ENCODE measurements at regions not wholly inside any gene's neighbourhood (a gene's known extent, or its start where the extent isn't known, plus 50 kb on each side); places are given as distances from the start of the nearest gene placed in this dataset.

DNA sequence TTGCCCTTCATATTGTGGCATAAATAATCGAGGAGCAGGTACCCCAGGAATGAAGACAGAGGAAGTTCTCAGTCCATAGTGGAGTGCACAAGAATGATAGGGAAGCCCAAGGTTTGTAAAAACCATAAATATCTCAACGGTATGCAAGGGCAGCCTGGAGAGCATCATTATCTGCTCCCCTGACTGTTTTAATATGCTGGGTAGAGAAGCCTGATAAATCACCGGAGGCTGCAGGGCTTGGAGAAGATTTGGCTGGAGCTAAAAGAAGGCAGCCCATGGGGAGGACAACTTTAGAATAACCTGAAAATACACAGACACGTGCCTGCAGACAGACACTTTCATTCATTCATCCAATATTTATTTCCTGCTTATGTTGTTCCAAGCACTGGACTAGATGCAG, 205.2 kb upstream of the RPL38 start:
- TF ChIP-seq, protein P1, sequence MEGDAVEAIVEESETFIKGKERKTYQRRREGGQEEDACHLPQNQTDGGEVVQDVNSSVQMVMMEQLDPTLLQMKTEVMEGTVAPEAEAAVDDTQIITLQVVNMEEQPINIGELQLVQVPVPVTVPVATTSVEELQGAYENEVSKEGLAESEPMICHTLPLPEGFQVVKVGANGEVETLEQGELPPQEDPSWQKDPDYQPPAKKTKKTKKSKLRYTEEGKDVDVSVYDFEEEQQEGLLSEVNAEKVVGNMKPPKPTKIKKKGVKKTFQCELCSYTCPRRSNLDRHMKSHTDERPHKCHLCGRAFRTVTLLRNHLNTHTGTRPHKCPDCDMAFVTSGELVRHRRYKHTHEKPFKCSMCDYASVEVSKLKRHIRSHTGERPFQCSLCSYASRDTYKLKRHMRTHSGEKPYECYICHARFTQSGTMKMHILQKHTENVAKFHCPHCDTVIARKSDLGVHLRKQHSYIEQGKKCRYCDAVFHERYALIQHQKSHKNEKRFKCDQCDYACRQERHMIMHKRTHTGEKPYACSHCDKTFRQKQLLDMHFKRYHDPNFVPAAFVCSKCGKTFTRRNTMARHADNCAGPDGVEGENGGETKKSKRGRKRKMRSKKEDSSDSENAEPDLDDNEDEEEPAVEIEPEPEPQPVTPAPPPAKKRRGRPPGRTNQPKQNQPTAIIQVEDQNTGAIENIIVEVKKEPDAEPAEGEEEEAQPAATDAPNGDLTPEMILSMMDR (IDR thresholded peaks at IDR 0.05 in 2 of 3, conservative IDR thresholded peaks at IDR 0.05 in 1 of 3; ENCODE audit: borderline replicate concordance in 1 of 3, insufficient read depth in 1 of 3, low read depth in 2 of 3, low read length in 2 of 3) = no peak
- TF ChIP-seq RAD21 (IDR thresholded peaks at IDR 0.05; ENCODE audit: low read depth) (no peak), EZH2phosphoT487 (IDR thresholded peaks at IDR 0.05; ENCODE audit: borderline replicate concordance) (no peak), CBX3 (IDR thresholded peaks at IDR 0.05; ENCODE audit: low read depth) (no peak), SRF (IDR thresholded peaks at IDR 0.05; ENCODE audit: low read depth) (no peak), CEBPB (IDR thresholded peaks at IDR 0.05; ENCODE audit: low read depth) (no peak), FOSL1 (IDR thresholded peaks at IDR 0.05; ENCODE audit: low read depth) (no peak), POLR2A (IDR thresholded peaks at IDR 0.05; ENCODE audit: borderline replicate concordance, extremely low read depth, insufficient read depth, insufficient read length) (no peak), JUND (IDR thresholded peaks at IDR 0.05) (no peak), ZNF274 (IDR thresholded peaks at IDR 0.05; ENCODE audit: low read depth, low read length) (no peak)
- TF ChIP-seq, protein P2, sequence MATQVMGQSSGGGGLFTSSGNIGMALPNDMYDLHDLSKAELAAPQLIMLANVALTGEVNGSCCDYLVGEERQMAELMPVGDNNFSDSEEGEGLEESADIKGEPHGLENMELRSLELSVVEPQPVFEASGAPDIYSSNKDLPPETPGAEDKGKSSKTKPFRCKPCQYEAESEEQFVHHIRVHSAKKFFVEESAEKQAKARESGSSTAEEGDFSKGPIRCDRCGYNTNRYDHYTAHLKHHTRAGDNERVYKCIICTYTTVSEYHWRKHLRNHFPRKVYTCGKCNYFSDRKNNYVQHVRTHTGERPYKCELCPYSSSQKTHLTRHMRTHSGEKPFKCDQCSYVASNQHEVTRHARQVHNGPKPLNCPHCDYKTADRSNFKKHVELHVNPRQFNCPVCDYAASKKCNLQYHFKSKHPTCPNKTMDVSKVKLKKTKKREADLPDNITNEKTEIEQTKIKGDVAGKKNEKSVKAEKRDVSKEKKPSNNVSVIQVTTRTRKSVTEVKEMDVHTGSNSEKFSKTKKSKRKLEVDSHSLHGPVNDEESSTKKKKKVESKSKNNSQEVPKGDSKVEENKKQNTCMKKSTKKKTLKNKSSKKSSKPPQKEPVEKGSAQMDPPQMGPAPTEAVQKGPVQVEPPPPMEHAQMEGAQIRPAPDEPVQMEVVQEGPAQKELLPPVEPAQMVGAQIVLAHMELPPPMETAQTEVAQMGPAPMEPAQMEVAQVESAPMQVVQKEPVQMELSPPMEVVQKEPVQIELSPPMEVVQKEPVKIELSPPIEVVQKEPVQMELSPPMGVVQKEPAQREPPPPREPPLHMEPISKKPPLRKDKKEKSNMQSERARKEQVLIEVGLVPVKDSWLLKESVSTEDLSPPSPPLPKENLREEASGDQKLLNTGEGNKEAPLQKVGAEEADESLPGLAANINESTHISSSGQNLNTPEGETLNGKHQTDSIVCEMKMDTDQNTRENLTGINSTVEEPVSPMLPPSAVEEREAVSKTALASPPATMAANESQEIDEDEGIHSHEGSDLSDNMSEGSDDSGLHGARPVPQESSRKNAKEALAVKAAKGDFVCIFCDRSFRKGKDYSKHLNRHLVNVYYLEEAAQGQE (IDR thresholded peaks at IDR 0.05; ENCODE audit: low read depth) = no peak
- H3K9ac ChIP-seq (ENCODE audit: low read length) = no peak overlapping the region
- H4K20me1 ChIP-seq (ENCODE audit: insufficient read depth) = no peaks in the 10 kb centered on the region
- peaks cover 5% of the 10 kb centered on the region; the same call in 1 of the 2 replicates for H3K27me3 ChIP-seq (ENCODE audit: insufficient read depth, low read length)
- BruUV-seq (replicated peaks) = no TSS peak
- H3K9me2 ChIP-seq (ENCODE audit: insufficient read depth) = no peaks in the 10 kb centered on the region
- H2AFZ ChIP-seq (ENCODE audit: low read depth, low read length, poor library complexity, severe bottlenecking) = no peak overlapping the region
- CTCF ChIA-PET = interaction anchor here (0.6 to 2.0 kb wide), 13 partner anchors 10 to 569 kb away, joined by 3 to 10 read pairs (median 5); no protein-coding TSS in a partner anchor
- DNase-seq (ENCODE audit: low read depth, low spot score) (no peak), ATAC-seq (peak; percentile 10; the same call in 1 of the 2 replicates)
- no peaks in the 10 kb centered on the region for H3K36me3 ChIP-seq (ENCODE audit: control insufficient read depth in 1 of 2, insufficient read depth in 2 of 2, low read length in 2 of 2)
- H3K27ac ChIP-seq (ENCODE audit: low read depth, low read length) = no peak overlapping the region
- no peak overlapping the region for H3K4me2 ChIP-seq (ENCODE audit: low read length)
- no peaks in the 10 kb centered on the region for H3K9me3 ChIP-seq (ENCODE audit: control insufficient read depth in 1 of 2, insufficient read depth in 1 of 2, low read depth in 1 of 2, low read length in 2 of 2)
- H3K79me2 ChIP-seq (ENCODE audit: insufficient read depth, low read length) = no peaks in the 10 kb centered on the region
- intact Hi-C loops (cut with micrococcal nuclease) = loop anchor here (1.0 to 10.0 kb wide), 4 partner anchors 178 to 569 kb away; no protein-coding TSS in a partner anchor
- H3K4me3 ChIP-seq (replicated peaks in 1 of 2; ENCODE audit: low read depth in 1 of 2, low read length in 2 of 2) = no peak overlapping the region
- POLR2A ChIA-PET = no interaction called here
- no peaks in the 10 kb centered on the region for H3K4me1 ChIP-seq (ENCODE audit: control insufficient read depth in 1 of 2, insufficient read depth in 2 of 2, low read length in 2 of 2)
- RAD21 ChIA-PET (ENCODE audit: low non-redundant PET in 1 of 2, low total read pairs in 2 of 2, uncharacterized antibody in 2 of 2, unreplicated experiment in 2 of 2) = no interaction called here

Measured in HCT116 (cell line).